ENCODE measurements at regions not wholly inside any gene's neighbourhood (a gene's known extent, or its start where the extent isn't known, plus 50 kb on each side); places are given as distances from the start of the nearest gene placed in this dataset.

DNA sequence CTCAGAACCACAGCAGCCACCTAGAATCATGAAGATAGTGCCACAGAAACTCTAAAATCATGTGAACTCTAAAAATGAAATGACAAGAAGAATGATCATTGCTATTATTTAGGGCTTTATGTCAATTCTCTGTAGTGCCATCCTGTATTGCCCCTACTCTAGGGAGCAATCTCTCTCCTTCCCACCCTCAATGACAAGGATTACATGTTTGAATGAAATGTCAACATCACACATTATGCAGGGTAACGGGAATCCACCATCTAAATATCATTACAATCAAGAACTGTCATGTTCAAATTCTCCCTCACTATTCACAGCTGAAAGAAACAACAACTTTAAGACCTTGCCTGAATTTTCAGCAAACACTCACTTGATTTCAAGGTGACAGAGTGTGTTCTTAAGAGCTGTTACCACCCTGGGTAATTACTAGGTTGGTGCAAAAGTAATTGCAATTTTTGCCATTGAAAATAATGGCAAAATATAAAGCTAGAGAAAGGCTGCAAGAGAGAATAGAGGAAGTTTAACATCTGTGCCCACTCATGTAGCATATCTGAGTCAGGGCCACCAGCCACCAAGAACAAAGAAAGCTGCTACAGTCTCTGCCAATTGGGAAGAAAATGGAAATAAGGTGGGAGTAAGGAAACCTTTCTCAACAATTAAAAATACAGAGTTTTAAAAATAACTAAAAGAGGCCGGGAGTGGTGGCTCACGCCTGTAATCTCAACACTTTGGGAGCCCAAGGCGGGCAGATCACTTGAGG is 112.8 kb upstream of the PSMD7 start:
- H3K36me3 ChIP-seq (ENCODE audit: insufficient read depth, low read length), result no peaks in the 10 kb centered on the region
- H3K9me2 ChIP-seq (ENCODE audit: insufficient read depth, low read length), result no peaks in the 10 kb centered on the region
- H4K20me1 ChIP-seq (ENCODE audit: insufficient read depth, low read length), result no peaks in the 10 kb centered on the region
- H2AFZ ChIP-seq (ENCODE audit: low read length), result no peak overlapping the region
- H3K27ac ChIP-seq (ENCODE audit: low read depth, low read length, poor library complexity, severe bottlenecking), result no peak overlapping the region
- no peak for TF ChIP-seq EZH2phosphoT487 (IDR thresholded peaks at IDR 0.05; ENCODE audit: borderline replicate concordance, low read depth, low read length)
- TF ChIP-seq, protein P1, sequence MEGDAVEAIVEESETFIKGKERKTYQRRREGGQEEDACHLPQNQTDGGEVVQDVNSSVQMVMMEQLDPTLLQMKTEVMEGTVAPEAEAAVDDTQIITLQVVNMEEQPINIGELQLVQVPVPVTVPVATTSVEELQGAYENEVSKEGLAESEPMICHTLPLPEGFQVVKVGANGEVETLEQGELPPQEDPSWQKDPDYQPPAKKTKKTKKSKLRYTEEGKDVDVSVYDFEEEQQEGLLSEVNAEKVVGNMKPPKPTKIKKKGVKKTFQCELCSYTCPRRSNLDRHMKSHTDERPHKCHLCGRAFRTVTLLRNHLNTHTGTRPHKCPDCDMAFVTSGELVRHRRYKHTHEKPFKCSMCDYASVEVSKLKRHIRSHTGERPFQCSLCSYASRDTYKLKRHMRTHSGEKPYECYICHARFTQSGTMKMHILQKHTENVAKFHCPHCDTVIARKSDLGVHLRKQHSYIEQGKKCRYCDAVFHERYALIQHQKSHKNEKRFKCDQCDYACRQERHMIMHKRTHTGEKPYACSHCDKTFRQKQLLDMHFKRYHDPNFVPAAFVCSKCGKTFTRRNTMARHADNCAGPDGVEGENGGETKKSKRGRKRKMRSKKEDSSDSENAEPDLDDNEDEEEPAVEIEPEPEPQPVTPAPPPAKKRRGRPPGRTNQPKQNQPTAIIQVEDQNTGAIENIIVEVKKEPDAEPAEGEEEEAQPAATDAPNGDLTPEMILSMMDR (conservative IDR thresholded peaks at IDR 0.05; ENCODE audit: low read length), result no peak
- ChIA-PET CTCF (ENCODE audit: unreplicated experiment) (no interaction called here), POLR2A (no interaction called here)
- no peaks in the 10 kb centered on the region for H3K79me2 ChIP-seq (ENCODE audit: insufficient read depth, low read depth, low read length)
- no peak overlapping the region for H3K4me3 ChIP-seq (ENCODE audit: low read depth, low read length, poor library complexity, severe bottlenecking)
- BruUV-seq (replicated peaks), result no TSS peak
- intact Hi-C loops (cut with micrococcal nuclease; ENCODE audit: unreplicated experiment), result no loop called here
- H3K9me3 ChIP-seq (ENCODE audit: low read length), result no peaks in the 10 kb centered on the region
- no peak for DNase-seq (ENCODE audit: low spot score)
- no peak overlapping the region for H3K4me2 ChIP-seq (ENCODE audit: low read length)
- no peaks in the 10 kb centered on the region for H3K4me1 ChIP-seq (ENCODE audit: insufficient read depth, low read length, poor library complexity, severe bottlenecking)

DNA sequence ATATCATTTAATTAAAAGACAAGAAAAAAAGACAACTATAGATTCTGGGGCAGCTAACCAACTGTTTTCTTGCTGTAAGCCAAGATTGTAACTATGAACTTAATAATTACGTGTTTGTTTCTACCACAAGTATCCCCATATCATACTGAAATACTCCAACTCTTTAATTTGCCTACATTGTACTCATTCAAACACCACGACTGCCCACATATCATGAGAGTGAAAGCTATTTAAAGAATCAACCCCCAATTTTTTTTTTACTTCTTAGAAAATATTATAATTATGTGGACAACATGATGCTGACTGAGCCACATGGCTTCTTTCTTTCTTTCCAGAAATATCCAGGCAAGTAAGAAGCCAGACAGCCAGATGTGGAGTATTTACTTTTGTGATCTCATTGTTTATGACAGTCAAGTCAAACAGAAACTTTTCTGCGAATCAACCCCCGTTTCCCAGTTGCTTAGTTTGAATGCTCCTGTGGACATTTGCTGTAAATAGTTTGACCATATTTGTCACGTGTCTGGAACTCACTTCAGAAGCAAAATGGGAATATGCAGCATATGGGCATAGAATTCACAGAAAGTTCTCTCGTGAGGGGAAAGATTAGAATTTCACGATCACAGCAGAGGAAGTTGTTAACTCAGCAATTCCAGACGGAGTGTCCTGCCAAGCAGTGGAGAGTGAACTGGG is 126.8 kb upstream of the PSMD7 start:
- Histone ChIP-seq H3K9me2 (ENCODE audit: insufficient read depth, low read length) (no peaks in the 10 kb centered on the region), H4K20me1 (ENCODE audit: insufficient read depth, low read length) (no peaks in the 10 kb centered on the region), H3K4me3 (ENCODE audit: low read depth, low read length, poor library complexity, severe bottlenecking) (no peak overlapping the region), H3K36me3 (ENCODE audit: insufficient read depth, low read length) (no peaks in the 10 kb centered on the region), H3K27ac (ENCODE audit: low read depth, low read length, poor library complexity, severe bottlenecking) (no peak overlapping the region), H3K4me1 (ENCODE audit: insufficient read depth, low read length, poor library complexity, severe bottlenecking) (no peaks in the 10 kb centered on the region), H3K9me3 (ENCODE audit: low read length) (no peaks in the 10 kb centered on the region), H3K79me2 (ENCODE audit: insufficient read depth, low read depth, low read length) (no peaks in the 10 kb centered on the region), H3K4me2 (ENCODE audit: low read length) (no peak overlapping the region), H2AFZ (ENCODE audit: low read length) (no peak overlapping the region)
- intact Hi-C loops (cut with micrococcal nuclease; ENCODE audit: unreplicated experiment), result no loop called here
- POLR2A ChIA-PET, result no interaction called here
- no TSS peak for BruUV-seq (replicated peaks)
- TF ChIP-seq, protein P1 (conservative IDR thresholded peaks at IDR 0.05; ENCODE audit: low read length), result no peak
- no peak for TF ChIP-seq EZH2phosphoT487 (IDR thresholded peaks at IDR 0.05; ENCODE audit: borderline replicate concordance, low read depth, low read length)
- DNase-seq (ENCODE audit: low spot score), result no peak
- CTCF ChIA-PET (ENCODE audit: unreplicated experiment), result no interaction called here

DNA sequence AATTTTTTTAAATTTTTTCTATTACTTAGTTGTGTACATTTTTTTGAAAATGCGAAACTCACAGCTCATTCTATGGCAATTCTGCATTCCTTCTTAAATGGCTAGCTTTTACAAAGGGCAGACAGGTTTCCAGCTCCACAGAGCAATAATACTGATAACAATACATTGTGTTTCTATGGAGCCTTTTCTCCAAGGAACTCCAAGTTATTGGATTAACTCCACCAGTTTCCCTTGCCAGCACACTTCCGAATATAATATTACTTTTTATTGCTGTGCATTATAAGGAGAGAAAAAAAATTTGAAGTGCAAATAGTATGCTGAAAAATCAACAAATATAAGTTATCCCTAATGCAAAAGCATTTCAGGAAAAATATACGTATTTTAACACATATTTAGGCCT is 127.5 kb upstream of the PSMD7 start:
- Histone ChIP-seq H3K4me2 (ENCODE audit: low read length) (no peak overlapping the region), H3K27ac (ENCODE audit: low read depth, low read length, poor library complexity, severe bottlenecking) (no peak overlapping the region), H4K20me1 (ENCODE audit: insufficient read depth, low read length) (no peaks in the 10 kb centered on the region), H3K9me2 (ENCODE audit: insufficient read depth, low read length) (no peaks in the 10 kb centered on the region), H3K36me3 (ENCODE audit: insufficient read depth, low read length) (no peaks in the 10 kb centered on the region), H3K4me1 (ENCODE audit: insufficient read depth, low read length, poor library complexity, severe bottlenecking) (no peaks in the 10 kb centered on the region), H3K79me2 (ENCODE audit: insufficient read depth, low read depth, low read length) (no peaks in the 10 kb centered on the region), H3K4me3 (ENCODE audit: low read depth, low read length, poor library complexity, severe bottlenecking) (no peak overlapping the region), H2AFZ (ENCODE audit: low read length) (no peak overlapping the region), H3K9me3 (ENCODE audit: low read length) (no peaks in the 10 kb centered on the region)
- POLR2A ChIA-PET, result no interaction called here
- no peak for TF ChIP-seq EZH2phosphoT487 (IDR thresholded peaks at IDR 0.05; ENCODE audit: borderline replicate concordance, low read depth, low read length)
- no TSS peak for BruUV-seq (replicated peaks)
- intact Hi-C loops (cut with micrococcal nuclease; ENCODE audit: unreplicated experiment), result no loop called here
- CTCF ChIA-PET (ENCODE audit: unreplicated experiment), result no interaction called here
- DNase-seq (ENCODE audit: low spot score), result no peak

Measured in OCI-LY7 (cell line).